Skeletal muscle tissue (tissue), 3 donors: ENCODE measurements at regions not wholly inside any gene's neighbourhood (a gene's known extent, or its start where the extent isn't known, plus 50 kb on each side); places are given as distances from the start of the nearest gene placed in this dataset.
"Not testable (repeated sequence)": the region's sequence is repeated elsewhere in the genome, so short reads cannot be mapped to it uniquely, and the experiment has no call there.

Source experiments
- H3K27ac ChIP-seq: one replicate; pipeline ENCODE4 v1.7.0; 2013; ENCODE audit warnings: mild to moderate bottlenecking, low read depth, low read length, inconsistent platforms
- H3K27me3 ChIP-seq, 3 donors: one replicate each; pipeline ENCODE4 v1.7.0; 2013; ENCODE audit warnings: low read length in 3 of 3; ENCODE audit not compliant: control insufficient read depth in 3 of 3, insufficient read depth in 3 of 3
- H3K36me3 ChIP-seq, 3 donors: one replicate each; pipeline ENCODE4 v1.7.0; 2013; ENCODE audit warnings: low read length in 3 of 3; ENCODE audit not compliant: control insufficient read depth in 3 of 3, insufficient read depth in 3 of 3
- H3K4me1 ChIP-seq, 3 donors: one replicate each; pipeline ENCODE4 v1.7.0; 2013; ENCODE audit warnings: low read length in 3 of 3, mild to moderate bottlenecking in 3 of 3; ENCODE audit not compliant: control insufficient read depth in 3 of 3, insufficient read depth in 3 of 3
- H3K4me3 ChIP-seq, 3 donors: one replicate each; pipeline ENCODE4 v1.7.0; 2013; ENCODE audit warnings: low read length in 3 of 3
- H3K9ac ChIP-seq, 3 donors: one replicate each; pipeline ENCODE4 v1.7.0; 2013; ENCODE audit warnings: low read length in 3 of 3, mild to moderate bottlenecking in 3 of 3, moderate library complexity in 2 of 3, low read depth in 1 of 3
- H3K9me3 ChIP-seq, 3 donors: one replicate each; pipeline ENCODE4 v1.7.0; 2013; ENCODE audit warnings: low read length in 3 of 3; ENCODE audit not compliant: control insufficient read depth in 3 of 3
- donor health status: Osteomylitis.

DNA sequence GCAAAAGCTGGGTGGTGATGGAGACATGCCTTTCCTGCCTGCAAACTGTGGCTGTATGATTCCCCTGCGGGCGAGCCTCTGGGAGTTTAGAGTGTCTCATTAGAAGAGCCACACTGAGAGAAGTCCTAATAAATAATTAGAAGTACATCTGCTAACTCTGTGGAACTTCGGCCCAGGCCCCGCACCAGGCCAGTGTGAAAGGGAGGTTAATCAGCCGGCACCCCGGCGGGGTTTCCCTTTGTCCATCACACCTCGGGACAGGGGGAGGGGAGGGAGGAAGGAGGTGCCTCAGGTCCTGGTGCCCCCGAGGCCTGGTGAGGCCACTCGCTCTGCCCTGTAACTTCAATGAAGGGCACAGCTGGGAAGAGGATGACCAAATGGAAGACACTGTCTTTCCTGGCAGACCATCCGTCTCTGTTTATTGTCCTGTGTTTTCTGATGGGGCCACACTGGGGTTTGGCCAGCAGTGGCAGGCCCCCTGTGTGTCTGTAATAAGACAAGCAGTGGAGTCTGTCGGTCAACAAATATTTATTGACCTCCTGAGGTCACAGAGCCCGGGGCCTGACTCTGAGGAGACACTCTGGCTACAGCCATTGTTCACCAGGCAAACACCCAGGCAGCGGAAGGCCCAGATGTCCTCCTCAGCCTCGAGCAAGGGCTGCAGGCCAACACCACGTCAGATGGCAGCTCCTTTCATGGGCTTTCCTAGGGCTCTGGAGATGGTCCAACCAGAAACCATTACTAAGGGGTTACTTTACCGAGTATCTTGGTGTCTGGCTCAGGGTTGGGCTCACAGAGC, 267.5 kb upstream of the RAB4A start:
- Histone ChIP-seq H3K4me1 (no peaks in the 10 kb centered on the region), H3K9ac (no peak overlapping the region), H3K27ac (no peak overlapping the region), H3K4me3 (no peak overlapping the region), H3K9me3 (no peaks in the 10 kb centered on the region), H3K27me3 (no peaks in the 10 kb centered on the region), H3K36me3 (no peaks in the 10 kb centered on the region)

DNA sequence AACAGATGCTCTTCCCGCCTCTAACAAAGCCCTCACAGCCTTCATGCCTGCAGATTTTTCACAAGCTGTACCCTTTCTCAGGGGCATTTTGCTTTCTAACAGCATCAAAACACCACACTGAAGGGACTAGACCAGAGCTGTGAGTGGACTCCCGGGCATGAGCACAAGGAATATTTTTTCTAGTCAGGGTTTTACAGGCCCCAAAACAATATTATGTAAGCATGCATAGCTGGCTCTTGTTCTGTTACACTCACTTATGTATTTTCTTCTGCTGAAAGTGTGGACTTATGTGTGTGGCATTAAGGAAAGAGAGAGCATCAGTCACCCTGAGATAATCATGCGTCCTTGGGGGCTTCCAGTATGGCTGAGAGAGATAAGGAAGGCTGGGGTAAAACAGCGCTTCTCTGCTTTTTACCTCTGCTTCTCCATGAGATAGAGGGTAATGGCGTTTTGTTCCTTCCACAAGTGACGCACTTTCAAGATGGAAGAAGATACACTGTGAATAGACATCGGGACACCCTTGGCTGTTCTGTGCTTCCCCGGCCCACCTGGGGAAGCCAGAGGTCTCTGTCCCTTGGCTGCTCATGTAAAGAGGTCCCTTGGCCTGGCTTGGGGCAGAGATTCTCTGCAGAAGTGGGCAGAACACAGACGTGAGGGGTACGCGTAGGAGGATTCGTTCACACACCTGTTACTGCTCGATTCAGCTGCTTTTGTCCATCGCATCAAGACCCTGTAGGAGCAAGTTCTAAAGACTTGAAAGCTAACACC, 266.7 kb upstream of the RAB4A start:
- H3K27ac ChIP-seq = no peak overlapping the region

DNA sequence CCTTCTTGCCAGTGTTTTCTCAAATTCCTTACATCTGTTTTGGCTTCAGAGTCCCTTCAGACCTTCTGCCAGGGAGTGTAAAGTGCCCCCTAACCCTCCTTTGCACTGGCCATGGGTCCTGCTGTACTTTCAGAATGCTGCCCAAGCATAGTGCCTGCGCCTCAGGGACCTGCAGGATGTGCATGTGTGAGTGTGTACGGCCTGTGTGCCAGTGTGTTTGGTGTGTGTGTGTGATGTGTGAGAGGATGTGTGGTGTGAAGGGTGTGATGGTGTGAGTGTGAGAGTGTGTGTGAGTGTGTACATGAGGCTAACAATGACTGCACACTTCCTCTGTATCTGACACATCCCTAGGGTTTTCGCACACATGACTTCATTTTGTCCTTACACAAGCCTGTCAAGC, 265.8 kb upstream of the RAB4A start:
- Histone ChIP-seq H3K4me3 (no peak overlapping the region), H3K27me3 (no peaks in the 10 kb centered on the region), H3K36me3 (no peaks in the 10 kb centered on the region), H3K4me1 (no peaks in the 10 kb centered on the region), H3K27ac (no peak overlapping the region), H3K9me3 (no peaks in the 10 kb centered on the region), H3K9ac (no peak overlapping the region)

More for the DNA sequence above, 266.7 kb upstream of the RAB4A start:
- Histone ChIP-seq H3K4me3 (no peak overlapping the region), H3K27me3 (no peaks in the 10 kb centered on the region), H3K9ac (no peak overlapping the region), H3K4me1 (no peaks in the 10 kb centered on the region), H3K9me3 (no peaks in the 10 kb centered on the region), H3K36me3 (no peaks in the 10 kb centered on the region)

DNA sequence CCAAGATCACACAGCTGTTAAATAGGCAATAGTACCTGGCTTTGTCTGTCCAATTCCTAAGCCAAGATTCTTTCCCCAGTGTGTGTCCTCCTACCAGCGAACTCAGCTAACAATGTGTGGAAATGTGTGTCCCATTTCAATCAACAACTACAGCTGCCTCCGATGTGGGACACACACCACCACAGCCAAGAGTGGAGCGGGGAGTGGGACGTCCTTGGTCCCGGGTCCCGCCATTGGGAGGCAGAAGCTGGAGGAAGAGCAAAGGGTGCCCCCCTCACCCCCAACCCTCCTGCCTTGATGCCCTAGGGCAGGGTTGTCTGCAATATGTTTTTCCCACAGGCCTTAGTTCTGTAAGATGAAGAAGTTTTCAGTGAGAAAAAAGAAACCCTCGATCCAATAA, 265.4 kb upstream of the RAB4A start:
- H3K27ac ChIP-seq = no peak overlapping the region
- H3K27me3 ChIP-seq = no peaks in the 10 kb centered on the region
- H3K4me3 ChIP-seq = no peak overlapping the region
- no peaks in the 10 kb centered on the region for H3K4me1 ChIP-seq
- no peak overlapping the region for H3K9ac ChIP-seq
- H3K36me3 ChIP-seq = no peaks in the 10 kb centered on the region
- no peaks in the 10 kb centered on the region for H3K9me3 ChIP-seq

DNA sequence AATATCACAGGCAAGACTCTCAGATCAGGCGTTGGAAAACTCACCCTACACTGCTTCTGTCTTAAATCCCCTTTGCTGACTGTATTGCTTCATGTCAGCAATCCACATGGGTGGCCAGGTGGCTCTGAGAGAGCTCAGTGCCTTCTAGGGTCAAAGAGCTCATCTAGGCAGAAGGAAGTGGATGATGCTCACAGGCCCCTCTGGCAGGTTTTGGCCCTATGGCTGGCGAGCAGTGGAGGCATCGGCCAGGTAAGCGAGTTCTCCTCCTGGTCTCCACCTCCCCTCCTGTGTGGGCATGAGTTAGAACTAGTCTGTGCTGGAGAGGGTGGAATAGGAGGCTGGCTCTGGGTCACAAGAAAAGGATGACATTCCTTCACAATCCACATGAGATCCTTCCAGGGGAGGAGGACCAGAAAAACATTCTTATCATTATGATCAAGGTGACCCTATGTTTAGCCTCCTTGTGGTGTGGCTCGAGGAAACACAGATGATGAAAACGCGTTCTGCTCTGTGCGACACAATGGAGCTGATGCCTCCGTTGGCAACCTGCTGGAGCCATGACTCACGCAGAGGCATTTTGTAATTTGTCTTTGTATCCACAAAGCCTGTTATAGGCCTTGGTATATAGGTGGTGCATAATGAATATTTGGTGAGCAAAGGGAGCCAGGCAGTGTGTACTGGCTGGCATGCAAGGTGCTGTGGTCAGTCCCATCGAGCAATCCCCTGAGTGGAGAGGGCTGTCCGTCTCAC, 264.6 kb upstream of the RAB4A start:
- Histone ChIP-seq H3K9me3 (no peaks in the 10 kb centered on the region), H3K9ac (no peak overlapping the region), H3K36me3 (no peaks in the 10 kb centered on the region), H3K27ac (no peak overlapping the region), H3K27me3 (no peaks in the 10 kb centered on the region), H3K4me3 (no peak overlapping the region), H3K4me1 (no peaks in the 10 kb centered on the region)

DNA sequence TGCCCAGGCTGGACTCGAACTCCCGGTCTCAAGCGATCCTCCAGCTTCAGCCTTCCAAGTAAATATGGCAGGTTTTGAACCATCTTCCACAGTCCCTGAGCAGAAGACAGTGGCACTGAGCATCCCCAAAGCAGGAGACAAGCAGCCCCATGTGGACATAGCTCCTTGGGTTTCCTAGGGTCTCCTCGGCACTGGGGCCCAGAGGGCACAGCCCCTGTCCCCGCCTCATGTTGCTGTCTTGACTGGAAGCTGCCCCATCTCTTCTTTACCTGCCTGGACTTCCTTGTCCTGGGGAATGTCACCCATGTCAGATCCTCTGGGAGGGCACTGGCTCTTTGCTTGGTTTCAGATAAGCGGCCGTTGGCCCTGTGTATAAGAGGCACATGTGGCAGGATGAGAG, 263.7 kb upstream of the RAB4A start:
- Histone ChIP-seq H3K27ac (no peak overlapping the region), H3K9ac (no peak overlapping the region), H3K9me3 (no peaks in the 10 kb centered on the region), H3K4me3 (no peak overlapping the region), H3K27me3 (no peaks in the 10 kb centered on the region), H3K4me1 (no peaks in the 10 kb centered on the region), H3K36me3 (no peaks in the 10 kb centered on the region)

DNA sequence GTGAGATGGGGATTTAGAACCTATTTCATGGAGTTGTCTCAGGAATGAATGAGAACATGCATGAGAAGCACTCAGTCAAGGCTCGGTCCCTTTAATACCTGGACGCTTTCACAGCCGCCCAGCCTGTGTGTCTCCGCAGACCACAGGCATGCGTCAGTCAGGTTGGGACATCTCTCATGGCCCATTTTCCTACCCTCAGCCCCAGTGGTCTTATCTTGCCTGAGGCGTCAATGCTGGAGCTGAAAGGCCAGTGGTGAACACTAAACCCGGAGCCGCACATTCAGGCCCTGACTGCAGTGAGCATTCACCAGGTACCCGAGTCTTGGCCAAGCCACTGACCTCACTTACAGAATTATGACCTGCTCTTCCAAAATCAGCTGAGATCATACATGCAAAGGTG, 263.2 kb upstream of the RAB4A start:
- H3K9me3 ChIP-seq = no peaks in the 10 kb centered on the region
- H3K9ac ChIP-seq = no peak overlapping the region
- no peaks in the 10 kb centered on the region for H3K36me3 ChIP-seq
- H3K27me3 ChIP-seq = no peaks in the 10 kb centered on the region
- H3K27ac ChIP-seq = no peak overlapping the region
- no peaks in the 10 kb centered on the region for H3K4me1 ChIP-seq
- H3K4me3 ChIP-seq = no peak overlapping the region

DNA sequence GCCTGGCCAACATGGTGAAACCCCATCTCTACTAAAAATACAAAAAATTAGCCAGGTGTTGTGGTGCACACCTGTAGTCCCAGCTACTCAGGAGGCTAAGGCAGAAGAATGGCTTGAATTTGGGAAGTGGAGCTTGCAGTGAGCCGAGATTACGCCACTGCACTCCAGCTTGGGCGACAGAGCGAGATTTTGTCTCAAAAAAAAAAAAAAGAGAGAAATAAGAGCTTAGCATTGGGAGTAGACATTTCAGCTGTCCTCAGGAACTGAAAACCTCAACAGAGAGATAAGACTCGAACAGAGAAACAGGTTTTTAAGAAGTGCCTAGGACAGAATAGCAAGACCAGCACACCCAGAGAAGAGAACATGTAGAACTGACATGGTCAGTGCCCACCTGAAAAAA, 262.6 kb upstream of the RAB4A start:
- H3K9me3 ChIP-seq, H3K9ac ChIP-seq, H3K36me3 ChIP-seq, H3K27me3 ChIP-seq, H3K4me3 ChIP-seq, H3K27ac ChIP-seq, H3K4me1 ChIP-seq: not testable (repeated sequence)

DNA sequence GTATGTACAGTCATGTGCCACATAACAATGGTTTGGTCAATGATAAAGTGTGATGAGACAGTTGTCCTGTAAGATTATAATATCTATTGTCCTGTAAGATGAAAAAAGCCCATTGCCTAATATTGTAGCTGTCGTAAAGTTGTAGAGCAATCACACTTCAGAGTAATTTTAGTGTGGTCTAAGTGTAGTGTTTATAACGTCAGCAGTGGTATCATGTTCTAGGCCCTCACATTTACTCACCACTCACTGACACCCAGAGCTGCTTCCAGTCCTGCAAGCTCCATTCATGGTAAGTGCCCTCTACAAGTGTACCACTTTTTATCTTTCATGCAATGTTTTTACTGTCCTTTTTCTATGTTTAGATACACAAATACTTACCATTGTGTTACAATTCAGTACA, 259.9 kb upstream of the RAB4A start:
- Histone ChIP-seq H3K9me3 (no peaks in the 10 kb centered on the region), H3K4me3 (no peak overlapping the region), H3K27me3 (no peaks in the 10 kb centered on the region), H3K9ac (no peak overlapping the region), H3K36me3 (no peaks in the 10 kb centered on the region), H3K27ac (no peak overlapping the region), H3K4me1 (peaks cover 0 to 6% (median 5%) of the 10 kb centered on the region in 3 donors)

DNA sequence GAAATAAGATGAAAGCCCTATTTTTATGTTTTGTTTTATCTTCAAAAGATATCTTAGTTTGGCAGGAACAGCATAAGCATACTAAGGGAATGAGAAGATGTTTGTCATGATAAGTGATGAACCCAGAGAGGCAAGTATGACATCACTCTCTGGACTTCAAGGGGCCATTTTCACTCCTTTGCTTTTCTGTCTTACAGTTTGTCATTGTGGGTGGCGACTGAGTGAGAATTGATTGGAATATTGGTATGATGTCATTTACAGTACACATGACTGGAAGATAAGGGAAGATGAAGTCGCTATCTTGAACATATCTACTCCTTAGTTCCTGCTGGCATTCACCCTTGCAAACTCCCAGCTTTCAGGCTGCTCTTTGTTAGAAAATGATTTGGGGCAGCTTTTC, 258.1 kb upstream of the RAB4A start:
- Histone ChIP-seq H3K4me3 (no peak overlapping the region), H3K4me1 (peaks cover 0 to 8% (median 6%) of the 10 kb centered on the region in 3 donors), H3K27ac (no peak overlapping the region), H3K27me3 (no peaks in the 10 kb centered on the region), H3K9me3 (no peaks in the 10 kb centered on the region), H3K36me3 (no peaks in the 10 kb centered on the region), H3K9ac (no peak overlapping the region)
